IMR-90 (cell line): ENCODE measurements at regions not wholly inside any gene's neighbourhood (a gene's known extent, or its start where the extent isn't known, plus 50 kb on each side); places are given as distances from the start of the nearest gene placed in this dataset.

Source experiments
- ATAC-seq: fragments of 200-7000 bp; cut with Tn5 transposase; 2 replicates; pipeline ENCODE4 v1.9.1; 2020; ENCODE audit warnings: low read depth, mild to moderate bottlenecking, moderate library complexity
- BruUV-seq: library from RNA; stranded (reverse); fragments of 400-500 nt; replicated peaks from 2 replicates; lab custom pipeline; 2021; lab: Mats Ljungman, UMichigan
- CTCF ChIA-PET: fragments of 300-600 bp; formaldehyde crosslinking; extraction: SDS; loops from one replicate; lab custom pipeline; 2021; ENCODE audit warnings: antibody characterized with exemption; lab: Yijun Ruan, JAX
- POLR2A ChIA-PET: fragments of 300-600 bp; sonication (Branson Sonifier 250); formaldehyde crosslinking; loops from one replicate; lab custom pipeline; 2022; ENCODE audit warnings: antibody characterized with exemption; ENCODE audit not compliant: unreplicated experiment; lab: Charles Lee
- DNase-seq: peaks from one replicate; pipeline ENCODE4 v3.0.0; 2013
- H2AFZ ChIP-seq: replicated peaks from 2 replicates; pipeline ENCODE3; 2013; ENCODE audit warnings: low read length, mild to moderate bottlenecking; ENCODE audit not compliant: poor library complexity
- H2AK5ac ChIP-seq: 2 replicates; pipeline ENCODE4 v1.6.1; 2013; ENCODE audit warnings: low read depth, low read length, inconsistent platforms
- H2AK9ac ChIP-seq: replicated peaks from 2 replicates; pipeline ENCODE3; 2013; ENCODE audit warnings: mild to moderate bottlenecking, low read depth, low read length, moderate library complexity; ENCODE audit not compliant: poor library complexity
- H2BK120ac ChIP-seq: 2 replicates; pipeline ENCODE4 v1.6.1; 2013; ENCODE audit warnings: low read depth, low read length, inconsistent platforms
- H2BK15ac ChIP-seq: 3 replicates; pipeline ENCODE4 v1.6.1; 2013; ENCODE audit warnings: low read depth, low read length, inconsistent platforms
- H2BK20ac ChIP-seq: 2 replicates; pipeline ENCODE4 v1.6.1; 2013; ENCODE audit warnings: low read depth, mild to moderate bottlenecking, inconsistent platforms, low read length, moderate library complexity
- H2BK5ac ChIP-seq: 2 replicates; pipeline ENCODE4 v1.6.1; 2013; ENCODE audit warnings: mild to moderate bottlenecking, low read depth, low read length, inconsistent platforms; ENCODE audit not compliant: poor library complexity, severe bottlenecking
- H3K14ac ChIP-seq: replicated peaks from 2 replicates; pipeline ENCODE4 v1.6.1; 2013; ENCODE audit warnings: low read depth, low read length, inconsistent platforms
- H3K18ac ChIP-seq: 2 replicates; pipeline ENCODE4 v1.6.1; 2013; ENCODE audit warnings: low read depth, low read length, control low read depth
- H3K23ac ChIP-seq: 2 replicates; pipeline ENCODE4 v1.6.1; 2013; ENCODE audit warnings: low read depth, low read length, inconsistent platforms
- H3K27ac ChIP-seq: 2 replicates; pipeline ENCODE4 v1.5.1; 2013; ENCODE audit warnings: mild to moderate bottlenecking, control low read depth, low read length; ENCODE audit not compliant: insufficient read depth
- H3K27me3 ChIP-seq: 2 replicates; pipeline ENCODE4 v1.6.1; 2013; ENCODE audit warnings: low read length; ENCODE audit not compliant: control insufficient read depth, insufficient read depth
- H3K36me3 ChIP-seq: 2 replicates; pipeline ENCODE4 v1.6.1; 2013; ENCODE audit warnings: low read length, mixed read lengths; ENCODE audit not compliant: control insufficient read depth, insufficient read depth
- H3K4ac ChIP-seq: 2 replicates; pipeline ENCODE4 v1.6.1; 2013; ENCODE audit warnings: low read depth, low read length, inconsistent platforms
- H3K4me1 ChIP-seq: 2 replicates; pipeline ENCODE4 v1.6.1; 2013; ENCODE audit warnings: low read length, mixed read lengths; ENCODE audit not compliant: control insufficient read depth, insufficient read depth
- H3K4me2 ChIP-seq: 2 replicates; pipeline ENCODE4 v1.6.1; 2013; ENCODE audit warnings: low read depth, mild to moderate bottlenecking, control low read depth, low read length, moderate library complexity
- H3K4me3 ChIP-seq: 2 replicates; pipeline ENCODE4 v1.5.1; 2013; ENCODE audit warnings: low read depth, mild to moderate bottlenecking, control low read depth, low read length, moderate library complexity; ENCODE audit not compliant: insufficient read depth
- H3K56ac ChIP-seq: 2 replicates; pipeline ENCODE4 v1.6.1; 2013; ENCODE audit warnings: low read length, inconsistent platforms; ENCODE audit not compliant: insufficient read depth; ENCODE audit errors: extremely low read depth
- H3K79me1 ChIP-seq, 2 experiments: 2 replicates each; pipeline ENCODE4 v1.6.1; 2013; ENCODE audit warnings: low read length in 2 of 2, inconsistent platforms in 1 of 2, low read depth in 1 of 2
- H3K9ac ChIP-seq: 2 replicates; pipeline ENCODE4 v1.6.1; 2013; ENCODE audit warnings: low read depth, low read length, control low read depth
- H3K9me1 ChIP-seq: 2 replicates; pipeline ENCODE4 v1.6.1; 2013; ENCODE audit warnings: low read length, inconsistent platforms; ENCODE audit not compliant: insufficient read depth
- H3K9me3 ChIP-seq: 2 replicates; pipeline ENCODE4 v1.6.1; 2013; ENCODE audit warnings: low read length; ENCODE audit not compliant: control insufficient read depth, insufficient read depth
- H4K20me1 ChIP-seq: 2 replicates; pipeline ENCODE4 v1.6.1; 2013; ENCODE audit warnings: low read length, inconsistent platforms; ENCODE audit not compliant: insufficient read depth
- H4K5ac ChIP-seq: 2 replicates; pipeline ENCODE4 v1.6.1; 2013; ENCODE audit warnings: mild to moderate bottlenecking, low read depth, low read length, control low read depth
- H4K8ac ChIP-seq, 2 experiments: 2 replicates each; pipeline ENCODE4 v1.6.1; 2013; ENCODE audit warnings: low read depth in 2 of 2, low read length in 2 of 2, control low read depth in 1 of 2, inconsistent platforms in 1 of 2
- H4K91ac ChIP-seq: 2 replicates; pipeline ENCODE4 v1.6.1; 2013; ENCODE audit warnings: low read depth, low read length, inconsistent platforms; ENCODE audit not compliant: insufficient read depth
- CEBPB ChIP-seq: IDR thresholded peaks from 2 replicates; pipeline ENCODE4 v1.6.1; 2012; ENCODE audit warnings: low read depth, low read length, improper control_type of control experiment
- FOS ChIP-seq: fragments of 150-350 bp; IDR thresholded peaks from 2 replicates; pipeline ENCODE4 v1.6.1; 2016; ENCODE audit warnings: low read depth, low read length
- MAFK ChIP-seq: IDR thresholded peaks from 2 replicates; pipeline ENCODE4 v1.6.1; 2012; ENCODE audit warnings: low read depth, low read length, improper control_type of control experiment
- NFE2L2 ChIP-seq: fragments of 150-350 bp; IDR thresholded peaks from 2 replicates; pipeline ENCODE4 v1.6.1; 2016; ENCODE audit warnings: low read depth, mild to moderate bottlenecking, low read length
- POLR2A ChIP-seq: IDR thresholded peaks from 2 replicates; pipeline ENCODE4 v1.6.1; 2012; ENCODE audit warnings: mild to moderate bottlenecking, low read depth, low read length
- SMC3 ChIP-seq: fragments of 150-350 bp; IDR thresholded peaks from 2 replicates; pipeline ENCODE4 v1.6.1; 2016; ENCODE audit warnings: low read depth, mild to moderate bottlenecking, antibody characterized with exemption, low read length, moderate library complexity
- WGBS, 2 experiments: methylation state at CpG; one replicate each; pipeline versions ENCODE4 v1.1.5 to v1.1.7; 2013; ENCODE audit warnings: missing lambda C conversion rate in 2 of 2; ENCODE audit not compliant: insufficient read length in 1 of 2; ENCODE audit errors: extremely low coverage in 2 of 2; 5-methylcytosine and 5-hydroxymethylcytosine counted together
- dilution Hi-C: fragments of 300-500 bp; cut with HindIII; formaldehyde crosslinking; loops from one replicate; pipeline ENCODE4 v1.14.3; 2018; ENCODE audit warnings: low sequenced_read_pairs; ENCODE audit not compliant: unreplicated experiment
- in situ Hi-C: fragments of 300-500 bp; cut with MboI; formaldehyde crosslinking; loops from 3 replicates; pipeline ENCODE4 v1.14.3; 2019; ENCODE audit warnings: low sequenced_read_pairs, inconsistent platforms, mixed read lengths
- intact Hi-C: fragments of 100-400 bp; cut with micrococcal nuclease; formaldehyde crosslinking; loops from 2 replicates; pipeline ENCODE4 v1.10.0; 2022
- TF ChIP-seq, protein P1 (sequence below): conservative IDR thresholded peaks from 2 replicates; pipeline ENCODE4 v1.5.1; 2012; ENCODE audit warnings: mild to moderate bottlenecking, low read depth, low read length, improper control_type of control experiment
- TF ChIP-seq, protein P2 (sequence below): fragments of 150-350 bp; IDR thresholded peaks from 2 replicates; pipeline ENCODE4 v1.6.1; 2016; ENCODE audit warnings: low read depth, mild to moderate bottlenecking, low read length, moderate library complexity, borderline replicate concordance

DNA sequence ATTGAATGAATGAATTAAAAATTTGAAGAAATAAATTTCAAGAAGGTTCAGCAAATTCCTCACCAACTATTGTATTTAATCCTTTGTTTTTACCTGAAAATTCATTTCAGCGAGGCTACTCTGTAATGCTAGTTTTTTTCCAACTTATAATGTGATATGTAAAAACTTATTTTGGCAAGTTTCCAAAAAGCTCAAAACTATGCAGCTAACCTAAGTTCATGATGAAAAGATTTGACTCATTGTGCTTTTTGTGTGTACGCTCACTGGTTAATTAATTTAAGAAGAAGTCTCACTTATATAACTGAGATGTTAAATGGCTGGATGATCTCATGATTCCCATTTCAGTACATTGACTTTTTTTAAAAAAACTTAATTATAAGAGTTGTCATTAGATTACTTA is 196.0 kb upstream of the SAMSN1 start:
- intact Hi-C loops (no loop called here), dilution Hi-C loops (no loop called here), in situ Hi-C loops (no loop called here)
- H2BK5ac ChIP-seq = no peak overlapping the region
- H3K79me1 ChIP-seq = no peaks in the 10 kb centered on the region
- H3K4me2 ChIP-seq = no peak overlapping the region
- no peak for ATAC-seq
- no peak overlapping the region for H4K5ac ChIP-seq
- H4K8ac ChIP-seq = no peak overlapping the region
- no peaks in the 10 kb centered on the region for H3K9me1 ChIP-seq
- H2BK15ac ChIP-seq = no peak overlapping the region
- H3K27ac ChIP-seq = no peak overlapping the region
- no peak overlapping the region for H3K4me3 ChIP-seq
- H4K20me1 ChIP-seq = no peaks in the 10 kb centered on the region
- no CpG with 5 or more reads among the region's 2 CpGs for WGBS, 2 experiments
- H3K9ac ChIP-seq = no peak overlapping the region
- BruUV-seq = no TSS peak
- H3K27me3 ChIP-seq = no peaks in the 10 kb centered on the region
- no peak for TF ChIP-seq CEBPB
- TF ChIP-seq FOS = no peak
- no peak for TF ChIP-seq MAFK
- TF ChIP-seq, protein P1, sequence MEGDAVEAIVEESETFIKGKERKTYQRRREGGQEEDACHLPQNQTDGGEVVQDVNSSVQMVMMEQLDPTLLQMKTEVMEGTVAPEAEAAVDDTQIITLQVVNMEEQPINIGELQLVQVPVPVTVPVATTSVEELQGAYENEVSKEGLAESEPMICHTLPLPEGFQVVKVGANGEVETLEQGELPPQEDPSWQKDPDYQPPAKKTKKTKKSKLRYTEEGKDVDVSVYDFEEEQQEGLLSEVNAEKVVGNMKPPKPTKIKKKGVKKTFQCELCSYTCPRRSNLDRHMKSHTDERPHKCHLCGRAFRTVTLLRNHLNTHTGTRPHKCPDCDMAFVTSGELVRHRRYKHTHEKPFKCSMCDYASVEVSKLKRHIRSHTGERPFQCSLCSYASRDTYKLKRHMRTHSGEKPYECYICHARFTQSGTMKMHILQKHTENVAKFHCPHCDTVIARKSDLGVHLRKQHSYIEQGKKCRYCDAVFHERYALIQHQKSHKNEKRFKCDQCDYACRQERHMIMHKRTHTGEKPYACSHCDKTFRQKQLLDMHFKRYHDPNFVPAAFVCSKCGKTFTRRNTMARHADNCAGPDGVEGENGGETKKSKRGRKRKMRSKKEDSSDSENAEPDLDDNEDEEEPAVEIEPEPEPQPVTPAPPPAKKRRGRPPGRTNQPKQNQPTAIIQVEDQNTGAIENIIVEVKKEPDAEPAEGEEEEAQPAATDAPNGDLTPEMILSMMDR = no peak
- TF ChIP-seq, protein P2, sequence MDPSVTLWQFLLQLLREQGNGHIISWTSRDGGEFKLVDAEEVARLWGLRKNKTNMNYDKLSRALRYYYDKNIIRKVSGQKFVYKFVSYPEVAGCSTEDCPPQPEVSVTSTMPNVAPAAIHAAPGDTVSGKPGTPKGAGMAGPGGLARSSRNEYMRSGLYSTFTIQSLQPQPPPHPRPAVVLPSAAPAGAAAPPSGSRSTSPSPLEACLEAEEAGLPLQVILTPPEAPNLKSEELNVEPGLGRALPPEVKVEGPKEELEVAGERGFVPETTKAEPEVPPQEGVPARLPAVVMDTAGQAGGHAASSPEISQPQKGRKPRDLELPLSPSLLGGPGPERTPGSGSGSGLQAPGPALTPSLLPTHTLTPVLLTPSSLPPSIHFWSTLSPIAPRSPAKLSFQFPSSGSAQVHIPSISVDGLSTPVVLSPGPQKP = no peak
- no peak for TF ChIP-seq NFE2L2
- TF ChIP-seq SMC3 = no peak
- no peak for TF ChIP-seq POLR2A
- H3K56ac ChIP-seq = no peak overlapping the region
- no peak overlapping the region for H2BK120ac ChIP-seq
- H2AFZ ChIP-seq = no peak overlapping the region
- H4K91ac ChIP-seq = no peak overlapping the region
- no peak overlapping the region for H3K23ac ChIP-seq
- no peak for DNase-seq
- no peak overlapping the region for H2AK9ac ChIP-seq
- ChIA-PET CTCF (interaction anchor here (0.5 kb wide), 1 partner anchor 33 kb away, joined by 3 read pairs; no protein-coding TSS in a partner anchor), POLR2A (no interaction called here)
- no peaks in the 10 kb centered on the region for H3K9me3 ChIP-seq
- H3K4ac ChIP-seq = no peak overlapping the region
- no peak overlapping the region for H2AK5ac ChIP-seq
- no peak overlapping the region for H3K14ac ChIP-seq
- no peaks in the 10 kb centered on the region for H3K4me1 ChIP-seq
- H2BK20ac ChIP-seq = no peak overlapping the region
- H3K18ac ChIP-seq = no peak overlapping the region
- no peaks in the 10 kb centered on the region for H3K36me3 ChIP-seq
